Osteocyte (in vitro differentiated cells): ENCODE measurements at regions not wholly inside any gene's neighbourhood (a gene's known extent, or its start where the extent isn't known, plus 50 kb on each side); places are given as distances from the start of the nearest gene placed in this dataset.

Experiments
- DNase-seq: peaks from one replicate; pipeline ENCODE4 v3.0.0; 2021; ENCODE audit warnings: mixed read lengths; ENCODE audit not compliant: unreplicated experiment; ENCODE audit errors: extremely low spot score
- H3K27ac Mint-ChIP-seq: one replicate; pipeline ENCODE4 v1.8.0; 2021; ENCODE audit warnings: mild to moderate bottlenecking, mixed read lengths; ENCODE audit not compliant: unreplicated experiment
- H3K27me3 Mint-ChIP-seq: one replicate; pipeline ENCODE4 v1.8.0; 2021; ENCODE audit warnings: mixed read lengths; ENCODE audit not compliant: unreplicated experiment
- H3K36me3 Mint-ChIP-seq: one replicate; pipeline ENCODE4 v1.8.0; 2021; ENCODE audit warnings: mixed read lengths; ENCODE audit not compliant: unreplicated experiment
- H3K4me1 Mint-ChIP-seq: one replicate; pipeline ENCODE4 v1.8.0; 2021; ENCODE audit warnings: mixed read lengths; ENCODE audit not compliant: unreplicated experiment
- H3K4me3 Mint-ChIP-seq: one replicate; pipeline ENCODE4 v1.8.0; 2021; ENCODE audit warnings: mild to moderate bottlenecking, moderate library complexity, mixed read lengths; ENCODE audit not compliant: unreplicated experiment
- H3K9me3 Mint-ChIP-seq: one replicate; pipeline ENCODE4 v1.8.0; 2021; ENCODE audit warnings: mixed read lengths; ENCODE audit not compliant: unreplicated experiment
- CTCF ChIP-seq: fragments of 200-600 bp; sonication (generic); IDR thresholded peaks from 2 replicates; pipeline ENCODE4 v1.5.0; 2021; ENCODE audit warnings: antibody characterized with exemption, mild to moderate bottlenecking, moderate library complexity

GRCh38 chr10:128741180-128741579 is 615.0 kb upstream of the MKI67 start:
- H3K36me3 Mint-ChIP-seq, result no peaks in the 10 kb centered on the region
- H3K27me3 Mint-ChIP-seq, result no peaks in the 10 kb centered on the region
- no peak for TF ChIP-seq CTCF
- no peak for DNase-seq
- H3K9me3 Mint-ChIP-seq, result peaks cover 12% of the 10 kb centered on the region
- H3K4me1 Mint-ChIP-seq, result no peaks in the 10 kb centered on the region
- H3K4me3 Mint-ChIP-seq, result no peak overlapping the region
- no peak overlapping the region for H3K27ac Mint-ChIP-seq

- DNase-seq, result no peak
- Mint-ChIP-seq H3K4me3 (no peak overlapping the region), H3K36me3 (no peaks in the 10 kb centered on the region), H3K4me1 (no peaks in the 10 kb centered on the region), H3K27ac (no peak overlapping the region), H3K9me3 (peaks cover 11% of the 10 kb centered on the region), H3K27me3 (no peaks in the 10 kb centered on the region)
- TF ChIP-seq CTCF, result no peak
Observed at GRCh38 chr10:128741680-128742079, 615.5 kb upstream of the MKI67 start.

- H3K27ac Mint-ChIP-seq, result no peak overlapping the region
- TF ChIP-seq CTCF, result no peak
- peaks cover 9% of the 10 kb centered on the region for H3K9me3 Mint-ChIP-seq
- H3K4me3 Mint-ChIP-seq, result no peak overlapping the region
- H3K4me1 Mint-ChIP-seq, result no peaks in the 10 kb centered on the region
- H3K27me3 Mint-ChIP-seq, result no peaks in the 10 kb centered on the region
- no peaks in the 10 kb centered on the region for H3K36me3 Mint-ChIP-seq
- no peak for DNase-seq
Observed at GRCh38 chr10:128744092-128744491, 617.9 kb upstream of the MKI67 start.

GRCh38 chr10:128744811-128745305 is 618.6 kb upstream of the MKI67 start:
- Mint-ChIP-seq H3K4me3 (no peak overlapping the region), H3K9me3 (peaks cover 9% of the 10 kb centered on the region), H3K27me3 (no peaks in the 10 kb centered on the region), H3K4me1 (no peaks in the 10 kb centered on the region), H3K27ac (no peak overlapping the region), H3K36me3 (no peaks in the 10 kb centered on the region)
- DNase-seq, result no peak
- TF ChIP-seq CTCF, result no peak

- TF ChIP-seq CTCF, result no peak
- no peaks in the 10 kb centered on the region for H3K36me3 Mint-ChIP-seq
- H3K27me3 Mint-ChIP-seq, result no peaks in the 10 kb centered on the region
- H3K4me3 Mint-ChIP-seq, result no peak overlapping the region
- H3K4me1 Mint-ChIP-seq, result no peaks in the 10 kb centered on the region
- no peak for DNase-seq
- H3K9me3 Mint-ChIP-seq, result peaks cover 19% of the 10 kb centered on the region
- H3K27ac Mint-ChIP-seq, result no peak overlapping the region
Observed at GRCh38 chr10:128747582-128748346, 621.5 kb upstream of the MKI67 start.
